GM18502 (cell line): ENCODE measurements at regions not wholly inside any gene's neighbourhood (a gene's known extent, or its start where the extent isn't known, plus 50 kb on each side); places are given as distances from the start of the nearest gene placed in this dataset.
"Not testable (repeated sequence)": the region's sequence is repeated elsewhere in the genome, so short reads cannot be mapped to it uniquely, and the experiment has no call there.

Experiments used
- ATAC-seq: cut with Tn5 transposase; IDR thresholded peaks from one replicate; pipeline ENCODE4 v1.9.1; 2021; ENCODE audit warnings: mild to moderate bottlenecking; ENCODE audit not compliant: unreplicated experiment, poor library complexity

GRCh38 chr4:164056426-164057142, 562.1 kb downstream of the TMA16 start:
- no peak for ATAC-seq

DNA sequence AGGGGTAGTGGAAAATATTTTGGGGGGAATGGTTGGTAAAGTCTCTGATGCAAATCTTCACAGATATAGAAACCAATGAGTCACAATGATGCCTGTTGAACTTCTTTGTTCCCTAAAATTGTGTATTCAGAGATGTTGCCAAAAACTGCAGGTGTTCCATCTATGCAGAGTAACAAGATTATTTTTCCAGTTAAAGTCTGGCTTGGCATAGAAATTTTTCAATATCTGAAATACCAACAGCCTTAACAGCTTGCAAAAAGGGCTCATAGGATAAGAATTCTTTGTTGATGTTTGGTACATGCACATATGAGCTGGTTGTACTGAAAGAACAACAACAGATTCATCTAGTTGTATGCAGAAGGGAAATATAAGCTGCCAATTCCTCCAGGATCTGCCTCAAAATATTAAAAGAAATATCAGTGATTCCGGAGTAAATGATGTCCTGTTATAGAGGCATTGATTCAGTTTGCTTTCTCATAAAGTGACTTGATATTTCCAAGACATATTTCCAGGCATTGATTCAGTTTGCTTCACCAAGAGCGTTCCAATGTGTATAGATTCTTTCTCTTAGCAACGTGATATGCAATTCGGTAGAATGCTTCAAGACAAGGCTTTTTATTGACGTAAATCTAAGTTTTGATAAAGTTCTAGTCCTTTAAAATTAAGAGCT, 564.4 kb downstream of the TMA16 start:
- ATAC-seq, result no peak

GRCh38 chr4:164060456-164060855, 566.0 kb downstream of the TMA16 start:
- ATAC-seq, result no peak

GRCh38 chr4:164068392-164068791, 573.9 kb downstream of the TMA16 start:
- ATAC-seq, result no peak

- no peak for ATAC-seq
Observed at GRCh38 chr4:164070625-164071024, 576.1 kb downstream of the TMA16 start.

- ATAC-seq, result no peak
Observed at GRCh38 chr4:164081371-164081770, 586.9 kb downstream of the TMA16 start.

GRCh38 chr4:164081801-164082200, 587.3 kb downstream of the TMA16 start:
- ATAC-seq, result no peak

DNA sequence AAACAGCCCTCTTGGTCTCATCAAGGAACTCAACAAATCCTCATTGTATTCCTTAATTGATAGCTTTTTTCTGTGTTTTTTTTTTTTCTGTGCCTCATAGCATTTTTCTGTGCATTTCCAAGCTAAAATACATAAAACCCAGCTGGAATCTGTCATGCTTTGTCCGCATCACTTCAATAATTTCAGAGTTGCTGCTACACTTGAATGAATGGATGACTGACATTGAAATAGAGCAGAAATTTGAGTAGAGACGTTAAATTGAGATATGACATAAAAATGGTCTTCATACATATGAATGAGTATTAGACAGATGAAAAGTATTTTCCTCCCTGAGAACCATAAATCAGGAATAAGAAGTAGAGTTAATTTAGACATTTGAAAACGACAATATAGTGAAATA, 593.2 kb downstream of the TMA16 start:
- no peak for ATAC-seq

- ATAC-seq, result no peak
Observed at GRCh38 chr4:164095313-164096110, 601.0 kb downstream of the TMA16 start.

DNA sequence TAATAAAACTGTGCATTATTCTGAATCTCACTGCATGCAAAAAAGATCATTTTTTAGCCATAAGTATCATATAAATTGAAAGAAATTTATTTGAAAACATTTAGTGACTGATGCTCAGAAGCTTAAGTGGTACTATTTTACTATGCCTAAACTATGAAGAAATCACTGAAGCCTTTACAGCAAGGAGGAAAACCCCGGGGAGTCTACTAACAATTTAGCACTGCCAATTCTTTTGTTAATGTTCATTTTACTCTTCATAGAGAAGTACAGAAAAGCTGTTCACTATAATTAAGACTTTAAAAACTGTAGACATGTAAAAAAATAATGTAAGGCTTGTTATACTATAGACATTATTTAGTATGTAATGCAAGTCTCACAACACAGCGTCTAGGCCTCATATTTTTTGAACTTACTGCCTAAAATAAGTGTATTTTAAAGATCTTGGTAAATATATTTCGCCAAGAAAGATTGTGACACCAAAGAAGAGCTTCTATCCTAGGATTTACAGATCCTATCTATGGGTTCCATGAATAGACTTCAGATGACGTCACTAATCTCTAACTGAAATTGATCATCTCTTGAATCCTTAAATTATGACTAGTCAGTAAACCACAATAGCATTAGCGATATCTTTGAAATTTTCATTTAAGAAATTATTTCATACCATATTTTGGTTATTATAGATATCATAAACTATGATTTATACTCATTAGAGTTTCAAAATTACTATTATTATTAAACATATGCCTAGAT, 602.5 kb downstream of the TMA16 start:
- ATAC-seq, result no peak

GRCh38 chr4:164100741-164101365, 606.4 kb downstream of the TMA16 start:
- not testable (repeated sequence) for ATAC-seq

GRCh38 chr4:164108971-164109370, 614.5 kb downstream of the TMA16 start:
- ATAC-seq, result no peak

DNA sequence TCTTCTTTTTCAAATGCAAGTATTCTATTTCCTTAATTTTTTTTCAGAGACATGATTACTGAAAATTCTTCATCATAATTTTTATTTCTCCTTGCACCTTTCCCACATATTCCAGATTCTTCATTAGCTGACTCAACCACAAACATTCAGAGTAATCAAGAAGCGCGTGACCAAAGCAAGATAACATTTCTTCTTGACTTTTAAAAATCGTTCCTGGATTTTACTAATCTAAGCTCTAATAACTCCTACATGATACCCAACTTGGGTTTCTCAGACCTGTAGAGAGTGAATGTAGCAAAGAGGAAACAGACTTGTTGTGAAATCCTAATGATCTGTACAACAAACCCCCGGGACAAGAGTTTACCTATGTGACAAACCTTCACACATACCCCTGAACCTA, 615.0 kb downstream of the TMA16 start:
- no peak for ATAC-seq

DNA sequence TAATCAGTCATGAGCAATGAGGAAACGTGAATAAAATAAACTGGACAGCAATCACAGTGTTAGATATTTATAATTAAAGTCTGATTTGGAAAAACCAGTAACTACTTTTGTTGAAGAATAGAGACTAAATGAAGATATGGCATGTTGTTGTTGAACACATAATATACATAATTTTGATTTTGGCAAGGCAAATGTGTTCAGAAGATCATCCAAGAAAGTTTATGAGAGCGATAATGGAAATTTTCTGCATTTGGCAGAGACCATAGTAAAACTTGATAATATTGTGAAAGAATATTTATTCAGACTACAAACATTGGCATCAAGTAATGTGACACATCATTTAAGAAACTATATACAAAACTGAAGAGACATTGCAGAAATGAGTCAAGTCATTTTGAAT, 620.7 kb downstream of the TMA16 start:
- ATAC-seq, result no peak

DNA sequence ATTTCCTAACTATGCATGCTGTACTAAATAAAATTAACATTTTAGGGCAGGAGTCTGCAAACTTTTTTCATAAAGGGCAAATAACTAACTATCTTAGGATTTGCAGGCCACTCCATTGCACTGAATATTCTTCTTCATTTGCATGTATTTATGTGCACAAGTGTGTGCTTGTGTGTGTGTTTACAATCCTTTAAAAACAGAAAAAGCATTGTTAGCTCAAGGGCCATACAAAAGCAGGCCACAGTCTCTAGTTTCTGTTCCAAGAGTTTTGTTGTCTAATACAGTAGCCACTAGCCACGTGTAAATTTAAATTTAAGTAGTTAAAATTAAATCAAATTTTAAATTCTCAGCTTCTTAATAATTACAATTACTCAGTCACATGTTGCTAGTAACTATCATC, 621.8 kb downstream of the TMA16 start:
- ATAC-seq, result no peak

GRCh38 chr4:164134388-164134787, 619.5 kb upstream of the SMIM31 start:
- ATAC-seq, result no peak

- ATAC-seq, result no peak
Observed at GRCh38 chr4:164136180-164136616, 617.7 kb upstream of the SMIM31 start.

DNA sequence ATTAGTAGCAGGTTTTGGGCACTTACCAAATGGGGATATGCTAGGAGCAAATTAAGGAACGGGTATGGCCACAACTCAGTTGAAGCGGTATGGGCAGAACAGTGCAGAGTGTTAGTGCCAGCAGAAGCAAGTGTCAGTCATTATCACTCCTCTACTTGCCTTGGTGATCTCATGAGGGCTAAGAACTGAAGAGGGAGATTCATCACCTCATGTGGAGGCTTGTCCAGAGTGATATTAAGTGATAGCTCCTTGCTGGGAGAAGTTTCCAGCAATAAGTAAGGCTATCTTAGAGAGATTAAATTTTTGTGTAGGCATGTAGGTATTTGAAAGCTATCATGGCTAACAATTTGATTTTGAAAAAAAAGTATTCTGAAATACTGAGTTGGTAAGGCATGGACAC, 615.4 kb upstream of the SMIM31 start:
- no peak for ATAC-seq

GRCh38 chr4:164139291-164139690, 614.6 kb upstream of the SMIM31 start:
- no peak for ATAC-seq

DNA sequence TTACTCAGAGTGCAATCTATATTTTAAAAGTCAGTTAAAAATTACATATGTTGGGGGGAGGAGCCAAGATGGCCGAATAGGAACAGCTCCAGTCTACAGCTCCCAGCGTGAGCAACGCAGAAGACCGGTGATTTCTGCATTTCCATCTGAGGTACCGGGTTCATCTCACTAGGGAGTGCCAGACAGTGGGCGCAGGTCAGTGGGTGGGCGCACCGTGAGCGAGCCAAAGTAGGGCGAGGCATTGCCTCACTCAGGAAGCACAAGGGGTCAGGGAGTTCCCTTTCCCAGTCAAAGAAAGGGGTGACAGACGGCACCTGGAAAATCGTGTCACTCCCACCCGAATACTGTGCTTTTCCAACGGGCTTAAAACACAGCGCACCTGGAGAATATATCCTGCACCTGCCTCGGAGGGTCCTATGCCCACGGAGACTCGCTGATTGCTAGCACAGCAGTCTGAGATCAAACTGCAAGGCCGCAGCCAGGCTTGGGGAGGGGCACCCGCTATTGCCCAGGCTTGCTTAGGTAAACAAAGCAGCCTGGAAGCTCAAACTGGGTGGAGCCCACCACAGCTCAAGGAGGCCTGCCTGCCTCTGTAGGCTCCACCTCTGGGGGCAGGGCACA, 612.1 kb upstream of the SMIM31 start:
- not testable (repeated sequence) for ATAC-seq
